ENCODE measurements at regions not wholly inside any gene's neighbourhood (a gene's known extent, or its start where the extent isn't known, plus 50 kb on each side); places are given as distances from the start of the nearest gene placed in this dataset.
A peak's percentile ranks its signal among the peaks of the same experiment; 100 is the strongest.

GRCh38 chr2:143940720-143941119 is 579.2 kb downstream of the ZEB2 start:
- Histone ChIP-seq H3K4me2 (ENCODE audit: low read length) (no peak overlapping the region), H3K36me3 (ENCODE audit: insufficient read depth, low read length) (no peaks in the 10 kb centered on the region), H3K9ac (ENCODE audit: low read depth, low read length) (no peak overlapping the region), H3K4me3 (ENCODE audit: low read length) (no peak overlapping the region), H3K27me3 (ENCODE audit: control insufficient read depth, insufficient read depth, low read length) (no peaks in the 10 kb centered on the region), H3K9me3 (replicated peaks; ENCODE audit: low read length) (no peaks in the 10 kb centered on the region), H3K4me1 (ENCODE audit: control insufficient read depth, insufficient read depth, low read length) (peaks cover 51% of the 10 kb centered on the region)

- peak overlapping the region; percentile 99 for H3K4me2 ChIP-seq (ENCODE audit: low read length)
- no peaks in the 10 kb centered on the region for H3K9me3 ChIP-seq (replicated peaks; ENCODE audit: low read length)
- H3K4me3 ChIP-seq (ENCODE audit: low read length), result no peak overlapping the region
- peak overlapping the region; percentile 36 for H3K9ac ChIP-seq (ENCODE audit: low read depth, low read length)
- no peaks in the 10 kb centered on the region for H3K27me3 ChIP-seq (ENCODE audit: control insufficient read depth, insufficient read depth, low read length)
- H3K36me3 ChIP-seq (ENCODE audit: insufficient read depth, low read length), result no peaks in the 10 kb centered on the region
- peaks cover 44% of the 10 kb centered on the region for H3K4me1 ChIP-seq (ENCODE audit: control insufficient read depth, insufficient read depth, low read length)
These were observed 580.1 kb downstream of the ZEB2 start for GRCh38 chr2:143939626-143940330.

GRCh38 chr2:143937723-143938350 is 582.1 kb downstream of the ZEB2 start:
- Histone ChIP-seq H3K4me1 (ENCODE audit: control insufficient read depth, insufficient read depth, low read length) (peaks cover 44% of the 10 kb centered on the region), H3K4me3 (ENCODE audit: low read length) (peak overlapping the region; percentile 85), H3K4me2 (ENCODE audit: low read length) (peak overlapping the region; percentile 99), H3K9ac (ENCODE audit: low read depth, low read length) (peak overlapping the region; percentile 76), H3K36me3 (ENCODE audit: insufficient read depth, low read length) (no peaks in the 10 kb centered on the region), H3K9me3 (replicated peaks; ENCODE audit: low read length) (no peaks in the 10 kb centered on the region), H3K27me3 (ENCODE audit: control insufficient read depth, insufficient read depth, low read length) (no peaks in the 10 kb centered on the region)

- Histone ChIP-seq H3K36me3 (ENCODE audit: insufficient read depth, low read length) (no peaks in the 10 kb centered on the region), H3K4me2 (ENCODE audit: low read length) (peak overlapping the region; percentile 99), H3K9me3 (replicated peaks; ENCODE audit: low read length) (no peaks in the 10 kb centered on the region), H3K4me1 (ENCODE audit: control insufficient read depth, insufficient read depth, low read length) (peaks cover 44% of the 10 kb centered on the region), H3K27me3 (ENCODE audit: control insufficient read depth, insufficient read depth, low read length) (no peaks in the 10 kb centered on the region), H3K9ac (ENCODE audit: low read depth, low read length) (peak overlapping the region; percentile 76), H3K4me3 (ENCODE audit: low read length) (peak overlapping the region; percentile 85)
These were observed 582.8 kb downstream of the ZEB2 start for GRCh38 chr2:143936848-143937722.

- no peaks in the 10 kb centered on the region for H3K27me3 ChIP-seq (ENCODE audit: control insufficient read depth, insufficient read depth, low read length)
- peak overlapping the region; percentile 76 for H3K9ac ChIP-seq (ENCODE audit: low read depth, low read length)
These were observed 583.4 kb downstream of the ZEB2 start for GRCh38 chr2:143936538-143936847.

GRCh38 chr2:143935482-143935752 is 584.5 kb downstream of the ZEB2 start:
- no peak overlapping the region for H3K9ac ChIP-seq (ENCODE audit: low read depth, low read length)
- no peak overlapping the region for H3K4me3 ChIP-seq (ENCODE audit: low read length)
- H3K9me3 ChIP-seq (replicated peaks; ENCODE audit: low read length), result no peaks in the 10 kb centered on the region
- peak overlapping the region; percentile 99 for H3K4me2 ChIP-seq (ENCODE audit: low read length)
- H3K27me3 ChIP-seq (ENCODE audit: control insufficient read depth, insufficient read depth, low read length), result no peaks in the 10 kb centered on the region
- no peaks in the 10 kb centered on the region for H3K36me3 ChIP-seq (ENCODE audit: insufficient read depth, low read length)
- peaks cover 41% of the 10 kb centered on the region for H3K4me1 ChIP-seq (ENCODE audit: control insufficient read depth, insufficient read depth, low read length)

More at GRCh38 chr2:143936538-143936847, 583.4 kb downstream of the ZEB2 start:
- Histone ChIP-seq H3K4me2 (ENCODE audit: low read length) (peak overlapping the region; percentile 99), H3K36me3 (ENCODE audit: insufficient read depth, low read length) (no peaks in the 10 kb centered on the region), H3K4me3 (ENCODE audit: low read length) (peak overlapping the region; percentile 85), H3K4me1 (ENCODE audit: control insufficient read depth, insufficient read depth, low read length) (peaks cover 44% of the 10 kb centered on the region), H3K9me3 (replicated peaks; ENCODE audit: low read length) (no peaks in the 10 kb centered on the region)

- Histone ChIP-seq H3K36me3 (ENCODE audit: insufficient read depth, low read length) (no peaks in the 10 kb centered on the region), H3K9ac (ENCODE audit: low read depth, low read length) (no peak overlapping the region), H3K4me2 (ENCODE audit: low read length) (peak overlapping the region; percentile 99), H3K9me3 (replicated peaks; ENCODE audit: low read length) (no peaks in the 10 kb centered on the region), H3K4me3 (ENCODE audit: low read length) (no peak overlapping the region), H3K4me1 (ENCODE audit: control insufficient read depth, insufficient read depth, low read length) (peaks cover 36% of the 10 kb centered on the region), H3K27me3 (ENCODE audit: control insufficient read depth, insufficient read depth, low read length) (no peaks in the 10 kb centered on the region)
These were observed 585.1 kb downstream of the ZEB2 start for GRCh38 chr2:143934626-143935481.

GRCh38 chr2:143933946-143934569 is 585.9 kb downstream of the ZEB2 start:
- Histone ChIP-seq H3K4me2 (ENCODE audit: low read length) (no peak overlapping the region), H3K4me1 (ENCODE audit: control insufficient read depth, insufficient read depth, low read length) (peaks cover 28% of the 10 kb centered on the region), H3K27me3 (ENCODE audit: control insufficient read depth, insufficient read depth, low read length) (no peaks in the 10 kb centered on the region), H3K9ac (ENCODE audit: low read depth, low read length) (no peak overlapping the region), H3K4me3 (ENCODE audit: low read length) (no peak overlapping the region), H3K9me3 (replicated peaks; ENCODE audit: low read length) (no peaks in the 10 kb centered on the region), H3K36me3 (ENCODE audit: insufficient read depth, low read length) (no peaks in the 10 kb centered on the region)

GRCh38 chr2:143930891-143931290 is 589.0 kb downstream of the ZEB2 start:
- no peak overlapping the region for H3K4me2 ChIP-seq (ENCODE audit: low read length)

GRCh38 chr2:143928613-143929012 is 591.3 kb downstream of the ZEB2 start:
- Histone ChIP-seq H3K36me3 (ENCODE audit: insufficient read depth, low read length) (no peaks in the 10 kb centered on the region), H3K27me3 (ENCODE audit: control insufficient read depth, insufficient read depth, low read length) (no peaks in the 10 kb centered on the region), H3K4me2 (ENCODE audit: low read length) (no peak overlapping the region), H3K4me1 (ENCODE audit: control insufficient read depth, insufficient read depth, low read length) (peaks cover 5% of the 10 kb centered on the region), H3K4me3 (ENCODE audit: low read length) (no peak overlapping the region), H3K9me3 (replicated peaks; ENCODE audit: low read length) (no peaks in the 10 kb centered on the region), H3K9ac (ENCODE audit: low read depth, low read length) (no peak overlapping the region)

More at GRCh38 chr2:143930891-143931290, 589.0 kb downstream of the ZEB2 start:
- no peaks in the 10 kb centered on the region for H3K27me3 ChIP-seq (ENCODE audit: control insufficient read depth, insufficient read depth, low read length)
- H3K4me3 ChIP-seq (ENCODE audit: low read length), result no peak overlapping the region
- H3K9me3 ChIP-seq (replicated peaks; ENCODE audit: low read length), result no peaks in the 10 kb centered on the region
- H3K4me1 ChIP-seq (ENCODE audit: control insufficient read depth, insufficient read depth, low read length), result peaks cover 8% of the 10 kb centered on the region
- H3K36me3 ChIP-seq (ENCODE audit: insufficient read depth, low read length), result no peaks in the 10 kb centered on the region
- no peak overlapping the region for H3K9ac ChIP-seq (ENCODE audit: low read depth, low read length)

- Histone ChIP-seq H3K36me3 (ENCODE audit: insufficient read depth, low read length) (no peaks in the 10 kb centered on the region), H3K9ac (ENCODE audit: low read depth, low read length) (no peak overlapping the region), H3K4me2 (ENCODE audit: low read length) (no peak overlapping the region), H3K4me3 (ENCODE audit: low read length) (no peak overlapping the region), H3K9me3 (replicated peaks; ENCODE audit: low read length) (no peaks in the 10 kb centered on the region), H3K4me1 (ENCODE audit: control insufficient read depth, insufficient read depth, low read length) (peaks cover 5% of the 10 kb centered on the region), H3K27me3 (ENCODE audit: control insufficient read depth, insufficient read depth, low read length) (no peaks in the 10 kb centered on the region)
These were observed 591.7 kb downstream of the ZEB2 start for GRCh38 chr2:143928184-143928583.

Data from skeletal muscle satellite cell (primary cell).